Liver (tissue), 3 donors: ENCODE measurements at regions not wholly inside any gene's neighbourhood (a gene's known extent, or its start where the extent isn't known, plus 50 kb on each side); places are given as distances from the start of the nearest gene placed in this dataset.

Experiments used
- CTCF ChIP-seq: fragments of 150-350 bp; IDR thresholded peaks from 2 replicates; pipeline ENCODE4 v1.5.1; 2017; ENCODE audit warnings: improper control_type of control experiment, low read depth, low read length; ENCODE audit not compliant: missing input control
- JUND ChIP-seq, 2 donors: IDR thresholded peaks; 2 replicates each; pipeline ENCODE4 v1.6.1; 2016; ENCODE audit warnings: antibody characterized with exemption in 2 of 2
- YY1 ChIP-seq: IDR thresholded peaks from 2 replicates; pipeline ENCODE4 v1.6.1; 2016; ENCODE audit warnings: antibody characterized with exemption, mild to moderate bottlenecking
- donor health status: healthy.
- donor health status: healthy.

- TF ChIP-seq CTCF (no peak), YY1 (no peak), JUND (IDR thresholded peaks at IDR 0.05) (no peak)
Observed at GRCh38 chr11:38221295-38221694, 1623.3 kb upstream of the RAG2 start.
